Mammary epithelial cell (primary cell): ENCODE measurements at regions not wholly inside any gene's neighbourhood (a gene's known extent, or its start where the extent isn't known, plus 50 kb on each side); places are given as distances from the start of the nearest gene placed in this dataset.

ENCODE experiments used
- EZH2 ChIP-seq: IDR thresholded peaks from 2 replicates; pipeline ENCODE4 v1.6.1; 2012; ENCODE audit warnings: low read length, inconsistent platforms, borderline replicate concordance
- TF ChIP-seq, protein P1 (sequence below), 2 donors: IDR thresholded peaks in 1 of 2; conservative IDR thresholded peaks in 1 of 2; 2 replicates each; pipeline ENCODE4 v1.5.1; 2011 to 2012; ENCODE audit warnings: inconsistent platforms in 2 of 2, low read length in 2 of 2, mild to moderate bottlenecking in 2 of 2, control low read depth in 1 of 2, low read depth in 1 of 2; ENCODE audit not compliant: insufficient read depth in 1 of 2; ENCODE audit errors: extremely low read depth in 1 of 2

DNA sequence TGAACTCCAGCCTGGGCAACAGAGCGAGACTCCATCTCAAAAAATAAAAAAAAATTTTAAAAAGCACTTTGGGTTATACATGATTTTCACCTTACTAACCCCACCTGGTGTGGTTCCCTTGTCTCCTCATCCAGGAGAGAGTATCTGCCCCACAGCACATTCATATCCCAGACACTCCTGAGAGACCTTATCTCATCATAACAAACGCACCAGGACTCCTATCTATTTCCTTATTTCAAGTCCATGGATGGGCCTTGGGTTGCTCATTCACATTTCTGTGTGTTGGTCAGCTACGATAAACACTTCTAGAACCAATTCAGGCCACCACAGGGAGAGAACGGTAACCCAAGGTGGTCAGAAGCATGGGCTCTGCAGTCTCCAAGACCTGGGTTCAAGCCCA, 88.6 kb upstream of the SPATA12 start:
- TF ChIP-seq, protein P1, sequence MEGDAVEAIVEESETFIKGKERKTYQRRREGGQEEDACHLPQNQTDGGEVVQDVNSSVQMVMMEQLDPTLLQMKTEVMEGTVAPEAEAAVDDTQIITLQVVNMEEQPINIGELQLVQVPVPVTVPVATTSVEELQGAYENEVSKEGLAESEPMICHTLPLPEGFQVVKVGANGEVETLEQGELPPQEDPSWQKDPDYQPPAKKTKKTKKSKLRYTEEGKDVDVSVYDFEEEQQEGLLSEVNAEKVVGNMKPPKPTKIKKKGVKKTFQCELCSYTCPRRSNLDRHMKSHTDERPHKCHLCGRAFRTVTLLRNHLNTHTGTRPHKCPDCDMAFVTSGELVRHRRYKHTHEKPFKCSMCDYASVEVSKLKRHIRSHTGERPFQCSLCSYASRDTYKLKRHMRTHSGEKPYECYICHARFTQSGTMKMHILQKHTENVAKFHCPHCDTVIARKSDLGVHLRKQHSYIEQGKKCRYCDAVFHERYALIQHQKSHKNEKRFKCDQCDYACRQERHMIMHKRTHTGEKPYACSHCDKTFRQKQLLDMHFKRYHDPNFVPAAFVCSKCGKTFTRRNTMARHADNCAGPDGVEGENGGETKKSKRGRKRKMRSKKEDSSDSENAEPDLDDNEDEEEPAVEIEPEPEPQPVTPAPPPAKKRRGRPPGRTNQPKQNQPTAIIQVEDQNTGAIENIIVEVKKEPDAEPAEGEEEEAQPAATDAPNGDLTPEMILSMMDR (conservative IDR thresholded peaks at IDR 0.05 in 1 of 2, IDR thresholded peaks at IDR 0.05 in 1 of 2; ENCODE audit: extremely low read depth in 1 of 2, insufficient read depth in 1 of 2, low read depth in 1 of 2, low read length in 2 of 2) = no peak
- no peak for TF ChIP-seq EZH2
